IPS-18c (cell line): ENCODE measurements at regions not wholly inside any gene's neighbourhood (a gene's known extent, or its start where the extent isn't known, plus 50 kb on each side); places are given as distances from the start of the nearest gene placed in this dataset.

Experiments
- H3K4me3 ChIP-seq: 2 replicates; pipeline ENCODE4 v1.7.0; 2013; ENCODE audit warnings: low read depth, mild to moderate bottlenecking, low read length, moderate library complexity; ENCODE audit not compliant: insufficient read depth
- H3K9me3 ChIP-seq: one replicate; pipeline ENCODE4 v1.6.1; 2013; ENCODE audit warnings: mild to moderate bottlenecking, low read length, moderate library complexity; ENCODE audit not compliant: control insufficient read depth, insufficient read depth

GRCh38 chr6:48764286-48765044, 653.5 kb upstream of the PTCHD4 start:
- no peak overlapping the region for H3K4me3 ChIP-seq
- no peaks in the 10 kb centered on the region for H3K9me3 ChIP-seq

- Histone ChIP-seq H3K4me3 (no peak overlapping the region), H3K9me3 (no peaks in the 10 kb centered on the region)
Measured at GRCh38 chr6:48757661-48758060, 646.7 kb upstream of the PTCHD4 start.

DNA sequence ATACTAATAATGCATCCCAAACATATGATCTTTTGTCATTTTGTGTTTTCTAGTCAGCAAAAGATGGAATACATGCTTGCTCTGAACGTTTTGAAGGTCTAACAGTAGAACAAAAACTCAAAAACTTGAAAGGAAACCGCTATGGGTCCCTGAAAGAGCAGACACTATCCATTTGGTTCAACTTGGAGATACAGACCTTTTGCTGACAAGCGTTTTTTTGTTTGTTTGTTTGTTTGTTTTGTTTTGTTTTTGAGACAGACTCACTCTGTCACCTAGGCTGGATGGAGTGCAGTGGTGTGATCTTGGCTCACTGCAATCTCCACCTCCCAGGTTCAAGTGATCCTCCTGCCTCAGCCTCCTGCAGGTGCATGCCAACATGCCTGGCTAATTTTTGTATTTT, 644.3 kb upstream of the PTCHD4 start:
- Histone ChIP-seq H3K9me3 (no peaks in the 10 kb centered on the region), H3K4me3 (no peak overlapping the region)

DNA sequence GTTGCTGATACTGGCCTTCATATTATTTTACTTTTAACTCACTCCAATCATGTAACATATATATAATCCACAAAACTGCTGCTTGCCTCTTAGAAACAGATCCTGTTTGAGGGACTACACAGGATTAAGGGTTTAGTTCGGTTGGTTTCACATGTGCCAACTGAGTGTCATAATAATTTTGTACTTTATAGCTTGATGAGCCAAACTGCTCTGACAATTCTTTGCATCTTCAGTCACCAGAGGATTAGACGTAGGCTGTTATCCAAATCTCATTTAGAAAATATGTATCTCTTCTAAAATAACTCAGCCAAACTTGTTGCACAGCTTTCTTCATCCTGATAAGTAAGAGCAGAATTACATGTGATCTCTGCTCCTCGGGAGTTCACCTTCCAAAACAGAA, 643.6 kb upstream of the PTCHD4 start:
- Histone ChIP-seq H3K9me3 (no peaks in the 10 kb centered on the region), H3K4me3 (no peak overlapping the region)

- no peaks in the 10 kb centered on the region for H3K9me3 ChIP-seq
- H3K4me3 ChIP-seq = no peak overlapping the region
Measured at GRCh38 chr6:48750861-48751260, 639.9 kb upstream of the PTCHD4 start.

DNA sequence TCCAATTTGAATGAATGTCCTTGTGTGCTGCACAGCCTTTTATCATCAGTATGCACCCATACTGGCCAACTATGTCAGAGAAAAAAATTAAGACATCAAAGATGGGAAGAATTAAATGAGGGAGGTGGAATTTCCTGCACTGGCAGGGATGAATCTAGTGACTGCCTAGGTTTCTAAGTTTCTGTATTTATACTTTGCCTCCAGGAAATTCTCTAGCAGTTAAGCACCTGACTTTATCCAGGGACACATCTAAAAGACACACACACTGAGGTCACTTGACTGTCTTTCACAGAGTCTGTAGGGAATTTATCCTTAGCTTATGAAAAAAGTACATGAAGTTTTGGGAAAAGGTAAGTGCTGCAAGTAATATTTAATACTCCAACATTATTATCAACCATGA, 636.5 kb upstream of the PTCHD4 start:
- Histone ChIP-seq H3K9me3 (no peaks in the 10 kb centered on the region), H3K4me3 (no peak overlapping the region)

- Histone ChIP-seq H3K9me3 (no peaks in the 10 kb centered on the region), H3K4me3 (no peak overlapping the region)
Measured at GRCh38 chr6:48747040-48747439, 636.0 kb upstream of the PTCHD4 start.

GRCh38 chr6:48744948-48745347, 634.0 kb upstream of the PTCHD4 start:
- no peak overlapping the region for H3K4me3 ChIP-seq
- no peaks in the 10 kb centered on the region for H3K9me3 ChIP-seq

DNA sequence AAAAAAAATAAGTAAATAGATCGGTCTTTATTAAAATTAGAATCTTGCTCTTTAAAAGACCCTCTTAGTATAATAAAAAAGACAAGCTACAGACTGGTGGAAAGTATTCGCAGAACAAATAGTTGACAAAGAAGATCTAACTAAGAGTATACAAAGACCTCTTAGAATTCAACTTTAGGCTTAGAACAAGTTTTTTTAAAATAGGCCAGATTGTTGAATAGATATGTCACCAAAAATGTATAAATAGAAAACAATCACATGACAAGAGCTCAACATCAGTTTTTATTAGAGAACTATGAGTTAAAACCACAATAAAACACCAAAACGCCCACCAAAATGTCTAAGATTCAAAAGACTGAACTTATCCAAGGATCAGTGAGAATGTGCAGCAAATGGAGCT, 632.7 kb upstream of the PTCHD4 start:
- Histone ChIP-seq H3K9me3 (no peaks in the 10 kb centered on the region), H3K4me3 (no peak overlapping the region)

DNA sequence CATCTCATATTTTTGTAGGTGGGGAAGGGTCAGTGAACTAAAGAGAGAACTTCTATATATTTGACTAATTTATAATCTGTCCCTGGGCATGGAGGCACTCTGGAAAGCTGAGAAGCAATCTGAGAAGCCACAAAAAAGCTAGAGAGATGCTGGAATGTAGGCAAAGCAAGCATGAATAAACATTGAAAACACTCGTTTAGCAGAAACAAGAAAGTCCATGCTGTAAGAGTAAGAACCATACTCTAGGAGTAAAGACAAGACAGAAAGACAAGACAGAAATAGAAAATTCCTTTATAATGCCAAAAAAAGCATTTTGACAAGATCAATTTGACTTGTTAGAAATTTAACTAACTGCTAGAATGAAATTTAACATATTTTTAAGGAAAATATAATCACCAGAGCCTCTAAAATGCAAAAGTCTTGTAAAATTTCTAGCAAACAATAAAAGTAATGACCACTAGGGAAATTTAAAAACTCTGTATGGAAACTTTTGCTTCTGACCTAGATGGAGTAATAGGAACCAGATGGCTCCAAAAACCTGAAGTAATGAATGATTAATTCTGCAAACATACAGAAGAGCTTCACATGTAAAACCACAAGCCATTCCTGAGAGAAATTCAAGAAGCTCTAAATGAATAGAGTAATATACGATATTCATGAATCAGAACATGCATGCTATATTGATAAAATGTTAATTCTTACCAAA, 625.7 kb upstream of the PTCHD4 start:
- no peak overlapping the region for H3K4me3 ChIP-seq
- no peaks in the 10 kb centered on the region for H3K9me3 ChIP-seq

DNA sequence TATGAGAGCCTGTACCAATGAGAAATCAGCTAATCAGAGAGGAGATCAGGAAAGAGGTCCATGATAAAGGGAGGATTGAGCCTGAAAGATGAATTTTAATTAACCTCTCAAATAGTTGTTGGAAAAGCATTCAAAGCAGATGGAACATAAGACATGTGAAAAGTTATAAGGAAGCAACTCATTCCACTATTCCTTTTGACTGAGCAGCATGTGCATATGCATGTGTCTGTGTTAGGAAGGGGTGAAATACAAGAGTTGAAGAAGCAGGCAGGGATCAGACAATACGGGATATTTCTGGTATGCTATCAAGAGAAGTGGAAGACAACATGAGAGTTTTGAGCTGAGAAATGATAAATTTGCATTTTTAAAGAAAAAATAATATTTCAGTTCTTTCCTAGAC, 624.8 kb upstream of the PTCHD4 start:
- no peaks in the 10 kb centered on the region for H3K9me3 ChIP-seq
- no peak overlapping the region for H3K4me3 ChIP-seq

- H3K4me3 ChIP-seq = no peak overlapping the region
- H3K9me3 ChIP-seq = peaks cover 3% of the 10 kb centered on the region
Measured at GRCh38 chr6:48733581-48733980, 622.6 kb upstream of the PTCHD4 start.

GRCh38 chr6:48714699-48715098, 603.7 kb upstream of the PTCHD4 start:
- Histone ChIP-seq H3K9me3 (no peaks in the 10 kb centered on the region), H3K4me3 (no peak overlapping the region)

- no peak overlapping the region for H3K4me3 ChIP-seq
- H3K9me3 ChIP-seq = no peaks in the 10 kb centered on the region
Measured at GRCh38 chr6:48714250-48714649, 603.3 kb upstream of the PTCHD4 start.

GRCh38 chr6:48713612-48714011, 602.6 kb upstream of the PTCHD4 start:
- Histone ChIP-seq H3K9me3 (no peaks in the 10 kb centered on the region), H3K4me3 (no peak overlapping the region)

GRCh38 chr6:48706310-48706709, 595.3 kb upstream of the PTCHD4 start:
- Histone ChIP-seq H3K4me3 (no peak overlapping the region), H3K9me3 (no peaks in the 10 kb centered on the region)

DNA sequence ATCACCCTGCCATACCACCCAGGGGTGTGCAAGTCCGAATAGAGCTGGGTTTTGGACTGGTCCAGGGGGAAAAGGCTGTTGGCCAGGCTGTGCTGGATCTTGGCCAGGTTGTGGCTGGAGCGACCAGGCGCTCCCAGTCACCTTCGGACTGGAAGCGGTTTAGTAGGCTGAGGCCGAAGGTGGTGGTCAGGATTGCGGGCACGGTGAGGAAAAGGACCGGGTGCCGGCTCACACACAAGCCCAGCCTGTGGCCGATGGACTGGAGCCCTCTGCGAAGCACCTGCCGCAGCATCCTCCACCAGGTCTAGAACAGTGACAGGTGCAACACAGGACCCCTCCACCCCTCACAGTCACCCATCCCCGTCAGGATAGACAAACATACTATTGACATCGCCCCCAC, 590.6 kb upstream of the PTCHD4 start:
- Histone ChIP-seq H3K4me3 (no peak overlapping the region), H3K9me3 (no peaks in the 10 kb centered on the region)

GRCh38 chr6:48695872-48696271, 584.9 kb upstream of the PTCHD4 start:
- H3K9me3 ChIP-seq = no peaks in the 10 kb centered on the region
- no peak overlapping the region for H3K4me3 ChIP-seq

GRCh38 chr6:48691420-48691819, 580.4 kb upstream of the PTCHD4 start:
- Histone ChIP-seq H3K9me3 (no peaks in the 10 kb centered on the region), H3K4me3 (no peak overlapping the region)
